ENCODE measurements at regions not wholly inside any gene's neighbourhood (a gene's known extent, or its start where the extent isn't known, plus 50 kb on each side); places are given as distances from the start of the nearest gene placed in this dataset.

GRCh38 chr10:63064706-63065105 lies 68.4 kb upstream of the NRBF2 start:
- Histone ChIP-seq H3K4me3 (ENCODE audit: control insufficient read depth in 2 of 3, extremely low read depth in 1 of 3, insufficient read depth in 2 of 3, low read depth in 1 of 3, low read length in 3 of 3) (no peak overlapping the region), H3K4me2 (ENCODE audit: control insufficient read depth, extremely low read depth, insufficient read depth, low read depth, low read length) (peak overlapping the region; percentile 49), H3K9me1 (ENCODE audit: control insufficient read depth, extremely low read depth, insufficient read depth, low read length) (no peaks in the 10 kb centered on the region), H3K4me1 (ENCODE audit: control insufficient read depth, extremely low read depth, insufficient read depth, low read length) (peaks cover 10% of the 10 kb centered on the region), H3K36me3 (ENCODE audit: control insufficient read depth in 2 of 2, extremely low read depth in 1 of 2, insufficient read depth in 2 of 2, low read length in 2 of 2) (no peaks in the 10 kb centered on the region), H3K79me2 (ENCODE audit: control insufficient read depth, insufficient read depth, low read length) (no peaks in the 10 kb centered on the region), H2AFZ (ENCODE audit: control insufficient read depth, low read length) (peak overlapping the region; percentile 32), H4K20me1 (ENCODE audit: control insufficient read depth, extremely low read depth, insufficient read depth, low read length) (no peaks in the 10 kb centered on the region), H3K9me3 (ENCODE audit: control insufficient read depth, low read depth, low read length) (no peaks in the 10 kb centered on the region), H3K27ac (ENCODE audit: control insufficient read depth, insufficient read depth, low read length) (no peak overlapping the region), H3K9ac (ENCODE audit: control insufficient read depth, extremely low read depth, insufficient read depth, low read length) (no peak overlapping the region), H3K27me3 (ENCODE audit: control insufficient read depth, extremely low read depth, insufficient read depth, low read length) (no peaks in the 10 kb centered on the region)
- no peak for DNase-seq (ENCODE audit: low read depth, low spot score)
- dilution Hi-C loops (cut with MboI; ENCODE audit: extremely low pct_ligation_motif_present, low sequenced_read_pairs): no loop called here
- FAIRE-seq: no peak
- no peak for TF ChIP-seq CTCF (optimal IDR thresholded peaks at IDR 0.05 in 1 of 3, IDR thresholded peaks at IDR 0.05 in 1 of 3, conservative IDR thresholded peaks at IDR 0.05 in 1 of 3; ENCODE audit: extremely low read depth in 1 of 3, insufficient read depth in 2 of 3, low read length in 3 of 3)

GRCh38 chr10:63058236-63058635 lies 74.9 kb upstream of the NRBF2 start:
- no peak overlapping the region for H3K4me3 ChIP-seq (ENCODE audit: control insufficient read depth in 2 of 3, extremely low read depth in 1 of 3, insufficient read depth in 2 of 3, low read depth in 1 of 3, low read length in 3 of 3)
- no peaks in the 10 kb centered on the region for H4K20me1 ChIP-seq (ENCODE audit: control insufficient read depth, extremely low read depth, insufficient read depth, low read length)
- FAIRE-seq: no peak
- no peaks in the 10 kb centered on the region for H3K9me3 ChIP-seq (ENCODE audit: control insufficient read depth, low read depth, low read length)
- no peak for TF ChIP-seq CTCF (optimal IDR thresholded peaks at IDR 0.05 in 1 of 3, IDR thresholded peaks at IDR 0.05 in 1 of 3, conservative IDR thresholded peaks at IDR 0.05 in 1 of 3; ENCODE audit: extremely low read depth in 1 of 3, insufficient read depth in 2 of 3, low read length in 3 of 3)
- TF ChIP-seq EZH2 (IDR thresholded peaks at IDR 0.05; ENCODE audit: low read length): no peak
- no peaks in the 10 kb centered on the region for H3K27me3 ChIP-seq (ENCODE audit: control insufficient read depth, extremely low read depth, insufficient read depth, low read length)
- H3K27ac ChIP-seq (ENCODE audit: control insufficient read depth, insufficient read depth, low read length): no peak overlapping the region
- no peaks in the 10 kb centered on the region for H3K36me3 ChIP-seq (ENCODE audit: control insufficient read depth in 2 of 2, extremely low read depth in 1 of 2, insufficient read depth in 2 of 2, low read length in 2 of 2)
- H3K79me2 ChIP-seq (ENCODE audit: control insufficient read depth, insufficient read depth, low read length): no peaks in the 10 kb centered on the region
- no peaks in the 10 kb centered on the region for H3K9me1 ChIP-seq (ENCODE audit: control insufficient read depth, extremely low read depth, insufficient read depth, low read length)
- dilution Hi-C loops (cut with MboI; ENCODE audit: extremely low pct_ligation_motif_present, low sequenced_read_pairs): no loop called here
- no peak overlapping the region for H2AFZ ChIP-seq (ENCODE audit: control insufficient read depth, low read length)
- no peak overlapping the region for H3K9ac ChIP-seq (ENCODE audit: control insufficient read depth, extremely low read depth, insufficient read depth, low read length)
- no peak for DNase-seq (ENCODE audit: low read depth, low spot score)
- no peak overlapping the region for H3K4me2 ChIP-seq (ENCODE audit: control insufficient read depth, extremely low read depth, insufficient read depth, low read depth, low read length)
- no peaks in the 10 kb centered on the region for H3K4me1 ChIP-seq (ENCODE audit: control insufficient read depth, extremely low read depth, insufficient read depth, low read length)

Data from keratinocyte (primary cell).